Adrenal gland (tissue), 9 donors: ENCODE measurements at regions not wholly inside any gene's neighbourhood (a gene's known extent, or its start where the extent isn't known, plus 50 kb on each side); places are given as distances from the start of the nearest gene placed in this dataset.
"Not testable (repeated sequence)": the region's sequence is repeated elsewhere in the genome, so short reads cannot be mapped to it uniquely, and the experiment has no call there.

Experiments
- DNase-seq, 7 donors: peaks; one replicate each; pipeline ENCODE4 v3.0.0-alpha.2; 2019 to 2020
- H3K27ac ChIP-seq, 5 donors: fragments of 200-600 bp; sonication (generic) in 4 of 5; 1 replicate in 3 of 5; 2 replicates in 2 of 5; pipeline versions ENCODE4 v1.5.1 to v1.8.0; 2016 to 2020; ENCODE audit warnings: mild to moderate bottlenecking in 1 of 5
- H3K27me3 ChIP-seq: fragments of 200-600 bp; 2 replicates; pipeline ENCODE4 v1.8.0; 2021
- H3K36me3 ChIP-seq, 2 donors: fragments of 200-600 bp; replicated peaks in 1 of 2; 1 replicate in 1 of 2; 2 replicates in 1 of 2; pipeline versions ENCODE4 v1.5.1 to v1.8.0; 2018 to 2022
- H3K4me1 ChIP-seq, 2 donors: fragments of 200-600 bp; replicated peaks in 1 of 2; 1 replicate in 1 of 2; 2 replicates in 1 of 2; pipeline versions ENCODE4 v1.5.1 to v1.8.0; 2018 to 2021
- H3K4me3 ChIP-seq, 4 donors: fragments of 200-600 bp; sonication (generic) in 3 of 4; one replicate each; pipeline ENCODE4 v1.5.1; 2016 to 2018
- H3K9me3 ChIP-seq, 3 donors: fragments of 200-600 bp; sonication (generic) in 1 of 3; replicated peaks in 1 of 3; 1 replicate in 2 of 3; 2 replicates in 1 of 3; pipeline versions ENCODE4 v1.5.1 to v1.8.0; 2016 to 2021
- POLR2A ChIP-seq, 2 donors: fragments of 450-650 bp; IDR thresholded peaks; one replicate each; pipeline ENCODE4 v1.6.1; 2017; ENCODE audit warnings: antibody characterized with exemption in 2 of 2, mild to moderate bottlenecking in 2 of 2, moderate library complexity in 1 of 2
- WGBS, 4 donors: extraction: QIAGEN DNeasy Blood & Tissue Kit in 2 of 4; methylation state at CpG; one replicate each; pipeline versions ENCODE4 v1.1.5 to v1.1.7; 2013 to 2017; 5-methylcytosine and 5-hydroxymethylcytosine counted together
- intact Hi-C, 2 donors: fragments of 100-400 bp; cut with DNase I; formaldehyde crosslinking; loops; one replicate each; pipeline versions ENCODE4 v1.14.1 to v1.15.0; 2022 to 2023
- TF ChIP-seq, protein P1 (sequence below), 6 experiments: fragments of 450-650 bp in 4 of 6; fragments of 200-600 bp in 2 of 6; sonication (generic) in 1 of 6; IDR thresholded peaks; 1 replicate in 5 of 6; 2 replicates in 1 of 6; pipeline versions ENCODE4 v1.5.1 to v1.8.0; 2016 to 2021; ENCODE audit warnings: antibody characterized with exemption in 6 of 6, mild to moderate bottlenecking in 2 of 6, moderate library complexity in 1 of 6
- donor health status: healthy with polysubstance abuse.
- donor health status: Bipolar disorder and iron deficiency.
- donor health status: DM: yes; HTN: yes; CAD: no.
- donor health status: DM: no; HTN: no; CAD: no.
- donor health status: DM: no; HTN: no; CAD: no.

DNA sequence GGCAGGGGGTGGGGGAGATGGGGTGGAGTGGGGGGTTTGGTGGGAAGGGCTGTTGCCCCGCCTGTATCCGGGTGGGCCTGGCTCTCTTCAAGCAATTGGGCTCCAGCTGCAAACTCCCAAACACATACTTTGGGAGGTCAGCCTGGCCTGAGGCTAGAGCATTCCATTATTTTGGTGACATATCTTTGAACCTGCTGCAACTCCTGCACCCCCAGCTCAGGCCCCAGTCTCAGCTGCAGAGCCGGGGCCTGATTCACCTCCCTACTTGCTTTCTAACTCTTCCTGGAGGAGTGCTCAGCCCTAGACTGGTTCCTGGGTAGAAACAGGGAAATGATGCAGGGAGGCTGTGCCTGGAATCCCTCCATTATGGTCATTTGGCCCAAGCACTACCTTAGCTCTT, 140.8 kb upstream of the PRR23C start:
- no peak overlapping the region for H3K4me3 ChIP-seq
- no peak for TF ChIP-seq POLR2A (IDR thresholded peaks at IDR 0.05)
- TF ChIP-seq, protein P1, sequence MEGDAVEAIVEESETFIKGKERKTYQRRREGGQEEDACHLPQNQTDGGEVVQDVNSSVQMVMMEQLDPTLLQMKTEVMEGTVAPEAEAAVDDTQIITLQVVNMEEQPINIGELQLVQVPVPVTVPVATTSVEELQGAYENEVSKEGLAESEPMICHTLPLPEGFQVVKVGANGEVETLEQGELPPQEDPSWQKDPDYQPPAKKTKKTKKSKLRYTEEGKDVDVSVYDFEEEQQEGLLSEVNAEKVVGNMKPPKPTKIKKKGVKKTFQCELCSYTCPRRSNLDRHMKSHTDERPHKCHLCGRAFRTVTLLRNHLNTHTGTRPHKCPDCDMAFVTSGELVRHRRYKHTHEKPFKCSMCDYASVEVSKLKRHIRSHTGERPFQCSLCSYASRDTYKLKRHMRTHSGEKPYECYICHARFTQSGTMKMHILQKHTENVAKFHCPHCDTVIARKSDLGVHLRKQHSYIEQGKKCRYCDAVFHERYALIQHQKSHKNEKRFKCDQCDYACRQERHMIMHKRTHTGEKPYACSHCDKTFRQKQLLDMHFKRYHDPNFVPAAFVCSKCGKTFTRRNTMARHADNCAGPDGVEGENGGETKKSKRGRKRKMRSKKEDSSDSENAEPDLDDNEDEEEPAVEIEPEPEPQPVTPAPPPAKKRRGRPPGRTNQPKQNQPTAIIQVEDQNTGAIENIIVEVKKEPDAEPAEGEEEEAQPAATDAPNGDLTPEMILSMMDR (IDR thresholded peaks at IDR 0.05), result no peak
- 90 to 100% (median 92%) methylated on average over 1 to 3 of the region's 3 CpGs for WGBS, 4 donors
- no peaks in the 10 kb centered on the region for H3K36me3 ChIP-seq
- no peak overlapping the region for H3K27ac ChIP-seq
- H3K27me3 ChIP-seq, result no peaks in the 10 kb centered on the region
- H3K9me3 ChIP-seq, result peaks cover 0 to 3% (median 0%) of the 10 kb centered on the region in 3 donors
- H3K4me1 ChIP-seq, result no peaks in the 10 kb centered on the region
- DNase-seq, result no peak
- intact Hi-C loops, result no loop called here

DNA sequence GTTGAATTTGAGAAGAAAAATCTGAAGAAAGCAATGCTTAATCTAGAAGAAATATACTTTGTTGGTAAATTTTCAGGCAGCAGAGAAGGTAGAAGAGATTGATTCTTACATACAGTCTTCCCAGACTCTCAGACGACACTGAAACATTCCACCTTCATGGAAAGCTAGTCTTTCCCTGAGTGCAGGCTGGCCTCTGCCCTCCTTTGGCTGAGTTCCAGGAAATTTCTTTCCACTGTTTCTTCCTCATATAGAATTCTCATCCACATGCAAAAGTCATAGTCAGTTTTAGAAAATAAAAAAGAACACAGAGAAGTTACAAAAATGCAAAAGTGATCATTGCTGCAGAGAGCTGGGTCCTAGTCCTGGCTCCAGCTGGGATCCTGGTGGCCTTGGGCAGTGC, 142.5 kb upstream of the PRR23C start:
- 25 to 55% (median 31%) methylated on average over 1 of the region's 1 CpG for WGBS, 4 donors
- H3K27ac ChIP-seq, result no peak overlapping the region
- H3K36me3 ChIP-seq, result no peaks in the 10 kb centered on the region
- no peaks in the 10 kb centered on the region for H3K27me3 ChIP-seq
- intact Hi-C loops, result no loop called here
- H3K4me1 ChIP-seq, result no peaks in the 10 kb centered on the region
- TF ChIP-seq POLR2A (IDR thresholded peaks at IDR 0.05), result no peak
- TF ChIP-seq, protein P1 (IDR thresholded peaks at IDR 0.05), result no peak
- H3K4me3 ChIP-seq, result no peak overlapping the region
- no peaks in the 10 kb centered on the region for H3K9me3 ChIP-seq
- DNase-seq, result no peak

DNA sequence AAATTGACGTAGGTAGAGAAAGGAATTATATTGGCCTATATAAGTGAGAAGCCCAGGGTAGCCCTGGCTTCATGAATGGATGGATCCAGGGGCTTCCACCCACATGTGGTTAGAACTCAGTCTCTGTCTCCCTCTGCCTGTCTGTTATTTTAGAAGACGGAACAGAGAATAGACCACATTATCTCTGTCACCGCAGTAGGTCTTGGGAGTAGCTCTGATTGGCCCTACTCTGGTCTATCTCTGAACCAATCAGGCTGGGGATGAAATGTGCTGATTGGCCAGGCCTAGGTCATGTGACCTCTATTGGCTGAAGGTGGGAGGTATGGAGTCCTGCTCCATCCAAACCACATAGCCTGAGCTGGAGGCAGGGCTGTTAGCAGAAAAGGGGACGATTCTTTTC, 143.0 kb upstream of the PRR23C start:
- Histone ChIP-seq H3K9me3 (no peaks in the 10 kb centered on the region), H3K4me1 (no peaks in the 10 kb centered on the region), H3K27me3 (no peaks in the 10 kb centered on the region), H3K36me3 (no peaks in the 10 kb centered on the region), H3K27ac (no peak overlapping the region), H3K4me3 (no peak overlapping the region)
- 89 to 94% (median 92%) methylated on average over 4 of the region's 4 CpGs for WGBS, 4 donors
- TF ChIP-seq, protein P1 (IDR thresholded peaks at IDR 0.05), result no peak
- TF ChIP-seq POLR2A (IDR thresholded peaks at IDR 0.05), result no peak
- no peak for DNase-seq
- intact Hi-C loops, result no loop called here

DNA sequence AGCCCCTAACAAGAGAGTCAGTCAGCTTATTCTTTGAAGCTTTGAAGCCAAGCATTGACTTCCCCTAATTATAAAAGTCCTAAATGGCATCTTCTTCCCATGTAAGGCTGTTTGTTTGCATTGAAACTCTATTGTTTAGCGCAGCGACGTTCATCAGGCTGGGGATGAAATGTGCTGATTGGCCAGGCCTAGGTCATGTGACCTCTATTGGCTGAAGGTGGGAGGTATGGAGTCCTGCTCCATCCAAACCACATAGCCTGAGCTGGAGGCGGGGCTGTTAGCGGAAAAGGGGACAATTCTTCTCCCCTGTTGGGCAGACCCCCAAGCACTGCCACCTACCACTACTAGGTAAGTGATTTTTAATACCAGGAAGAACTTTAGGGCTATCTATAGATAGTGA, 145.3 kb upstream of the PRR23C start:
- TF ChIP-seq, protein P1 (IDR thresholded peaks at IDR 0.05), result no peak
- no peak for TF ChIP-seq POLR2A (IDR thresholded peaks at IDR 0.05)
- DNase-seq, result no peak
- WGBS, 4 donors, result 94 to 96% (median 95%) methylated on average over 5 of the region's 5 CpGs

DNA sequence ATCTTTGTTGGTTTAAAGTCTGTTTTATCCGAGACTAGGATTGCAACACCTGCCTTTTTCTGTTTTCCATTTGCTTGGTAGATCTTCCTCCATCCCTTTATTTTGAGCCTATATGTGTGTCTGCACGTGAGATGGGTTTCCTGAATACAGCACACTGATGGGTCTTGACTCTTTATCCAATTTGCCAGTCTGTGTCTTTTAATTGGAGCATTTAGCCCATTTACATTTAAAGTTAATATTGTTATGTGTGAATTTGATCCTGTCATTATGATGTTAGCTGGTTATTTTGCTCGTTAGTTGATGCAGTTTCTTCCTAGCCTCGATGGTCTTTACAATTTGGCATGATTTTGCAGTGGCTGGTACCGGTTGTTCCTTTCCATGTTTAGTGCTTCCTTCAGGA, 149.4 kb upstream of the MRPS22 start:
- 79 to 89% (median 81%) methylated on average over 2 to 3 of the region's 5 CpGs for WGBS, 4 donors

More for the DNA sequence above, 145.3 kb upstream of the PRR23C start:
- Histone ChIP-seq H3K27ac (no peak overlapping the region), H3K4me3 (no peak overlapping the region), H3K36me3 (no peaks in the 10 kb centered on the region), H3K27me3 (no peaks in the 10 kb centered on the region), H3K4me1 (no peaks in the 10 kb centered on the region), H3K9me3 (no peaks in the 10 kb centered on the region)
- intact Hi-C loops, result no loop called here

DNA sequence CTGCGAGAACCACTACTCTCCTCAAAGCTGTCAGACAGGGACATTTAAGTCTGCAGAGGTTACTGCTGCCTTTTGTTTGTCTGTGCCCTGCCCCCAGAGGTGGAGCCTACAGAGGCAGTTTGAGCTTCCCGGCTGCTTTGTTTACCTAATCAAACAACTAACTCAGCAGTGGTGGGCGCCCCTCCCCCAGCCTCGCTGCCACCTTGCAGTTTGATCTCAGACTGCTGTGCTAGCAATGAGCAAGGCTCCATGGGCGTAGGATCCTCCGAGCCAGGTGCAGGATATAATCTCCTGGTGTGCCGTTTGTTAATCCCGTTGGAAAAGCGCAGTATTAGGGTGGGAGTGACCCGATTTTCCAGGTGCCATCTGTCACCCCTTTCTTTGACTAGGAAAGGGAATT, 147.7 kb upstream of the MRPS22 start:
- H3K36me3 ChIP-seq, H3K9me3 ChIP-seq, H3K4me3 ChIP-seq, H3K27ac ChIP-seq, intact Hi-C loops, H3K4me1 ChIP-seq, H3K27me3 ChIP-seq, DNase-seq: not testable (repeated sequence)
- 91 to 94% (median 94%) methylated on average over 8 to 10 of the region's 10 CpGs for WGBS, 4 donors

More for the DNA sequence above, 149.4 kb upstream of the MRPS22 start:
- H3K27me3 ChIP-seq, H3K36me3 ChIP-seq, H3K9me3 ChIP-seq, intact Hi-C loops, H3K27ac ChIP-seq, H3K4me3 ChIP-seq, H3K4me1 ChIP-seq, DNase-seq: not testable (repeated sequence)
